Stimulated activated CD8-positive, alpha-beta memory T cell treated with anti-CD3 and anti-CD28 coated beads, Interleukin-7, amount 100 ng/mL, for 48 hours (primary cell): ENCODE measurements at regions not wholly inside any gene's neighbourhood (a gene's known extent, or its start where the extent isn't known, plus 50 kb on each side); places are given as distances from the start of the nearest gene placed in this dataset.

Experiments used
- DNase-seq, 2 donors: peaks; one replicate each; pipeline ENCODE4 v3.0.0-alpha.2; 2020; ENCODE audit warnings: low read depth in 1 of 2; ENCODE audit errors: extremely low read depth in 1 of 2

DNA sequence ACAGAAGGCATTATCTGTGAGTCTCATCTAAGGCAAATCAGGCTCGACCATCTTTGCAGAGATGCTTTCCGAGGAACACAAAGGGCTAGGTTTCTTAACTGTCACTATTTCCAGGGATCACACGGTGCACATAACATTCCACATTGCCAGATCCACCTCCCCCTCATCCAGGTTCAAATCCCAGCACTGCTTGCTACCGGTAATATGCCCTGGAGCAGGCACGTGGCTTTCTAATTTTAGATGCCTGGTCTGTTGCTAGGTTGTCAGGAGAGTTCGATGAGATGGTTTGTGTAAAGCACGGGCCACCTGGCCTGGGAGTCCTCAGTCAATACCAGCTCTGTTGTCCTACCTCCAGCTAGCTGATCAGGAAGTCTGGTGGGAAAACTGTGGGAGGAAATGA is 598.6 kb downstream of the NPHP4 start:
- no peak for DNase-seq

GRCh38 chr1:5393146-5393545 is 599.1 kb downstream of the NPHP4 start:
- DNase-seq: no peak

DNA sequence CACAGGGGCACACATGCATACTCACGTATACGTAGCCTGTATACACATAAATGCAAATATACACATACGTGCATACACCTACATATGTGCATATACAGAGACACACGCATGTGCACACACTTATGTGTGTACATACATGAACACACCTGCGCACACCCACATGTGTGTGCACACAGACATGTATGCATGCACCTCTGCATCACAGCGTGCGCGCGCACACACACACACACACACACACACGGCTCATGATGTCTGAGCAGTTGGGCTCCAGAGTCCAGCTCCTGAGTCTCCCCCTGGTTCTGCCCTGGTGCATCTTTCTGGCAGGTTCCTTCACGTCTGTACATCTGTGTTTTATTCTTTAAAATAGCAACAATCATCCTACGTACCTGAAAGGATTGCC is 600.5 kb downstream of the NPHP4 start:
- DNase-seq: no peak

- peak in 1 of 2 donors; percentile 18 for DNase-seq
Measured at GRCh38 chr1:5390504-5390903, 601.7 kb downstream of the NPHP4 start.

DNA sequence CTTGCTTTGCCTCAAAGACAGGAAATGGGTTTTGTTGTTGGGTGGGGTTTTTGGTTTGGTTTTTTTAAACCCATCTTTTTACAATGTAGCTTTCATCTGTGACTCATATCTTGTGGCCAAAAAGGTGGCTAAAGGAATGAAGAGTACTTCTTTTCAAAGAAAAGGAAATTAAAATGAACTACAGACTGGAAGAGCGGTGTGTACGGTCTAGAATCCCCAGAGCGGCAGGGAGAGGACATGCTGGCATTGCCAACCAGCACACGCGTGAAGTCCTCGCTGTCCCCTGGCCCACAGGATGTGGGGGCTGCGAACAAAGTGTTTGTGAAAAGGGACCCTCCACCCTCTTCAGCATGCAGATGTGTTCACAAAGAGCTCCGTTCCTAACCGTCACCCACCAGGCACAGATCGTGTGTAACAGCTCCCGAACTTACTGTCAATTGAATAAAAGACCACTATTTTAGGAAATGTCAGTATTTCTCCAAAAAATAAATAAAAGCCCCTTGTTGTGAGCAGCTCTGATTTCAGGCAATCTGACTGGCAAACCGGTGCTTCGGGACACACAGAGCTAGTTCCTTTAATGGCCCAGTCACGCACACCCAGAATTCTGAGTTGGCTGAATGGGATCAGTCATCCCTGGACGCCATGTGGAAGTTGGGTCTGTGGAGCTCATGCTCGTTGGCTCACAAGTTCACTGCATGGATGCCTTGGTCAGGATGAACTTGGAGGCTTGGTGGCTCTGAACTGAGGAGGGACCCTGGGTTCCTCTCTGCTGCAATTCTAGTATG is 602.9 kb downstream of the NPHP4 start:
- DNase-seq: no peak

DNA sequence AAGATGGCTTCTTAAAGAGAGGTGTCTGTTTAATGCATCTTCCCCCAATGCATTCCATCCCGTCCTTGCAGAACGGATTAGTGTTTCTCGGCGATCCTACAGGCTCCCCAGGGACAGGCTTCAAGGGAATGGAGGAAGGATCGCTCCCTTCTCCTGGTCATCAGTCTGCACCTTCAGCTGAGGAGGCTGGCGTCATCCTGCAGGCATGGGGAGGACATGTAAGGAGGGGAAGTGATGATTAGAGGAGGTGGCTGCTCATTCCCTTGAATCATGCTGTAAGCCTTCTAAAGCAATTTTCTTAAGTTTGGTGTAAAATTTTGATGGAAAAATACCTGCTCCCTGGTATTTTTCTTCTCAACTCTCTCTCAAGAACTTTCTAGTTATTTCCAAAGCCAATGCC is 603.6 kb downstream of the NPHP4 start:
- no peak for DNase-seq

DNA sequence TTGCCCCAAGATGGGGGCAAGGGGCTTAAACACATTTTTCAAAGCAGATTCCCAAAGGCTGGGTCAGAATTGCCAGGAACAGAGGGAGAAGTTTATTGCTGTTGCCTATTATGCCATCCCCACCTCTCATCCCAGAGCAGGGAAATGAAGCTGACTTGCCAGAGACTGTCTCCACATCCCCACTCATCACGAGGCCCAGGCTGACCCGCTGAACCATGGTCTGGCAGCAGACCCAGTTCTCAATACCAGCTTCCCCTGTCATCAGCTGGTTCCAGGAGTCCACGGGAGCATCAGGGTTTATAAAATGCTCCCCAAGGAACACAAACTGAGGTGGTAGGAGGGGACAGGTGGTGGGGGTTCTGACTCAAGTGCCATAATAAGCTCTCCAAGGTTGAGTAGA is 605.9 kb downstream of the NPHP4 start:
- no peak for DNase-seq

- no peak for DNase-seq
Measured at GRCh38 chr1:5385956-5386355, 606.3 kb downstream of the NPHP4 start.

DNA sequence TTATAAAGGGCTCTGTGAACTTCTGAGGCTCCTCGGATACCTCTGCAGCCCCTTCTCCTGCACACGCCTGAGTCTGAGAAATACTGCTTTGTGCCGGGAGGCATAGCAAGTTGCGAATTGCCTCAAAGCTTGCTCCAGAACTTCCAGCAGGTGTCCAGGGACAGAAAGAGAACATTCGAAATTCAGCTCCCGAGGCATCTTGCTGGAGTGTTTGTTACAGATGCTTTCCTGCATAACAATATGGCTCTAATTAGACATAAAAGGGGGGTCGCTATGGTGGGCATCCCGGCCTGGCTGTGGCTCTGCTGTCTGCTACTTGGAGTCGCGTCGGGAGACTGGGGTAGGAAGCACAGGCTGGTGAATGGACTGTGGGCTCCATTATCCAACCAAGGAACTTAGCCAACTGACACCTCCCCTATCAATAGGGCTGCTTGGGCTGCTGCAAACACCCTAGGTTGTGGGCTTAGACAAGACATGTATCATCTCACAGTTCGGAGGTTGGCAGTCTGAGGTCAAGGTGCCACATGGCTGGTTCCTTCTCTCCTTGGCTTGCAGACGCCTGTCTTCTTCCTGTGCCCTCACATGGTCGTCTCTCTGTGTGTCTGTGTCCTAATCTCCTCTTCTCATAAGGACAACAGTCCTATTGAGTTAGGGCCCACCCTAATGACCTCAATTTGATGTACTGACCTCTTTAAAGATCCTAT is 607.0 kb downstream of the NPHP4 start:
- no peak for DNase-seq

GRCh38 chr1:5381491-5381890 is 610.7 kb downstream of the NPHP4 start:
- DNase-seq: no peak

- no peak for DNase-seq
Measured at GRCh38 chr1:5379176-5379759, 613.0 kb downstream of the NPHP4 start.

DNA sequence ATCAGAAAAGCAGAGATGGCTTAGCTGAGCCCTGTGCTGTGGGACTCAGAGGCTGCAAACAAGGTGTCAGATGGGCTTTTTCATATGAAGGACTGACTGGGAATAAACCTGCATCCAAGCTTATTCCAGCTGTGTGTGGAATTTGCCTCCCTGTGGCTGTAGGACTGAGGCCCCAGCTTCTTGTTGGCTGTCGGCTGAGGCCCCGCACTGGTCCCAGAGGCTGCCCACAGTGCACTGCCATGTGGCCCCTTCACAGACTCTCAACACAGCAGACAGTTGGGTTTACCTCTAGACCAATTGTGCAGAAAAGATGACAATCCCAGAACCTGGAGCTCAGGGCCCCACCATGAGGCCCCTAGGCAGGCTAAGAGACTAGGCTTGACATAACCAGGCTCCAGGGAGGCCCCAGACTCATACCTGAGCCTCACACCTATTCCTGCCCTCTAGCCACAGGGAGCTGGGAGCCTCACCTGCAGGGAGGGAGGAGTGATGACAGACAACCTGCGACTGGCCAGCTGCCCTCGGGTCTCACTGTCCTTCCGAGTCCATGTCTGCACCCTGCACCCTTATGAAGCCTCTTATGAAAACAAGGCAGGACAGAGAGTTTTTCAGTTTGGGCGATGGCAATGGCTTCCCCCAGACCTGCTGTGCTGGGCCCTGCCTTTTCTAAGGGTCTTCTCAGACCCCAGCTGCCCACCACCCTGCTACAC is 615.5 kb downstream of the NPHP4 start:
- no peak for DNase-seq

GRCh38 chr1:5375481-5375880 is 616.7 kb downstream of the NPHP4 start:
- no peak for DNase-seq

- no peak for DNase-seq
Measured at GRCh38 chr1:5374192-5374591, 618.0 kb downstream of the NPHP4 start.

DNA sequence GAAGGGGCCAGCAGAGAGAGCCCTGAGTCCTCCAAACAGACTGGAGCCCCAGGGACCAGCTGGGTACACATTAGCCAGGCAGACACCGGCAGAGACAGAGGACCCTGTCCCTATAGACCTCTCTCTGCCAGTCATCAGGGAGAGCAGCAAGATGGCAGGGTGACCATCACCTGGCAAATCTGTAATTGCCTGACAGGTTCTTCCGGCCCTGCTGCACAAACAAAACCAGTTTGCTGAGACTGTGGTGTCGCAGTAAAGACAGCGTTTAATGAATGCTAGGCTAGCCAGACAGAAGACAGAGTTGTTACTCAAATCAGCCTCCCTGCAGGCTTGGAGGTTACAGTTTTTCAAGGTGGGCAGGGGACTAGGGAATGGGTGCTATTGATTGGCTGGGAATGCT is 618.9 kb downstream of the NPHP4 start:
- no peak for DNase-seq

- no peak for DNase-seq
Measured at GRCh38 chr1:5371270-5371669, 621.0 kb downstream of the NPHP4 start.

GRCh38 chr1:5370311-5370710 is 621.9 kb downstream of the NPHP4 start:
- DNase-seq: no peak

DNA sequence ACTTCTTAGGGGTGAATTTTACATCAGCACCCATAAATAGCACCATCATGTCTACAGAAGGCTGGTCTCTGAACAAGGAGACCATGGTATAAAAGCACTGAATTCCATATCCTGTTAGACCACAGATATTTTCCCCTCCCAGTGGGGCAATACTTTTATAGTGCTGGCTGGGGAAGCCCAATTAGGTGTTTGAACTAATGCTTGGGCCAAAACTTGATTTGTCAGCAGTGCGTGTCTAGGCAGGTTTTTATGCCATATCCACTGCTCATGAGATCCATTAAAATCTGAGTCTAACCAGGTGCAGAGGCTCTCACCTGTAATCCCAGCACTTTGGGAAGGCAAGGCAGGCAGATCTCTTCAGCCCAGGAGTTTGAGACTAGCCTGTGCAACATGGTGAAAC is 623.0 kb downstream of the NPHP4 start:
- DNase-seq: no peak

- DNase-seq: no peak
Measured at GRCh38 chr1:5368201-5368600, 624.0 kb downstream of the NPHP4 start.

DNA sequence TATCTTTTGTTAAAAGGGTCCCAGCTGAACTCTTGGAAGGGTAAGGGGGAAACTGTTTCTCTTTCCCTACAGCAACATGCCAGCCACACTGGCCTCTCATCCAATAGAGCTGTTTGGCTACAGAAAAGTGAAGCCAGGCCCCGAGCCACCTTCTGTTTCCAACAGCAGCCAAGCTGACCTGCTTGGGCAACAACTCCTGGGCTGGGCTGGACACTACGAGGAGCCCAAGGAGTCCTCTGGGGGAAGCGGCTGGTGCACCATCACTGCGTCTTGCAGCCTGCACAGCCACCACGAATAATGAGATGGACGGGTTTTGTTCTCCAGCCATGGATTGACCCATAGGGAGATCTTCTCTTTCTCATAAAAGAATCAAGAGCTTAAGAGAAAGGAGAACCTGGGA is 624.9 kb downstream of the NPHP4 start:
- no peak for DNase-seq

DNA sequence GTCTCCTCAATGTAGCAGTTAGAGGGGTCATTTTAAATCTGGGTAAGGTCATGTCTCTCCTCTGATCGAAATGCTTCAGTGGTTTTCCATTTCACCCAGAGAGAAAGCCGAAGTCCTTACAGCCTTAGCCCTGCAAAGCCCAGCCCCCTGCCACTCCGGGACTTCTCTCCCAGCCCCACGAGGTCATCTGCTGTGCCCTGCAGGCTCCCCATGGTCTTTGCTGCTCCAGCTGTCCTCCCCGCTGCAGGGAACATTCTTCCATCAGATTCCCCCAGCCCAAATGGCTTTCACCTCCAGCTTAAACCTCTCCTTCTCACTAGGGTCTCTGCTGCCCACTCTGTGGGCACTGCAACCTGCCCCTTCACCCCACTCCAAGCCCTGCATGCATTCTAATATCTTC is 626.5 kb downstream of the NPHP4 start:
- no peak for DNase-seq

GRCh38 chr1:5364591-5364990 is 627.6 kb downstream of the NPHP4 start:
- no peak for DNase-seq
